Left lung (tissue), 4 donors: ENCODE measurements at regions not wholly inside any gene's neighbourhood (a gene's known extent, or its start where the extent isn't known, plus 50 kb on each side); places are given as distances from the start of the nearest gene placed in this dataset.
A peak's percentile ranks its signal among the peaks of the same experiment; 100 is the strongest.
"Not testable (repeated sequence)": the region's sequence is repeated elsewhere in the genome, so short reads cannot be mapped to it uniquely, and the experiment has no call there.

Source experiments
- ATAC-seq: fragments of 200-7000 bp; cut with Tn5 transposase; one replicate; pipeline ENCODE4 v1.9.1; 2020; ENCODE audit warnings: moderate library complexity
- DNase-seq, 4 donors: peaks; one replicate each; pipeline ENCODE4 v3.0.0-alpha.2; 2013 to 2020
- H3K27ac ChIP-seq, 2 donors: fragments of 200-600 bp; sonication (generic) in 1 of 2; one replicate each; pipeline versions ENCODE4 v1.5.0 to v1.8.0; 2020 to 2021
- H3K27me3 ChIP-seq, 2 donors: fragments of 200-600 bp; sonication (generic) in 1 of 2; one replicate each; pipeline versions ENCODE4 v1.5.0 to v1.8.0; 2020 to 2021
- H3K36me3 ChIP-seq, 2 donors: fragments of 200-600 bp; sonication (generic) in 1 of 2; one replicate each; pipeline versions ENCODE4 v1.5.0 to v1.8.0; 2020 to 2021
- H3K4me1 ChIP-seq, 2 donors: fragments of 200-600 bp; one replicate each; pipeline ENCODE4 v1.8.0; 2021
- H3K4me3 ChIP-seq, 2 donors: fragments of 200-600 bp; sonication (generic) in 1 of 2; one replicate each; pipeline versions ENCODE4 v1.5.0 to v1.8.0; 2020 to 2021; ENCODE audit warnings: mild to moderate bottlenecking in 1 of 2
- H3K9me3 ChIP-seq, 2 donors: fragments of 200-600 bp; sonication (generic) in 1 of 2; one replicate each; pipeline versions ENCODE4 v1.5.0 to v1.8.0; 2020 to 2021
- CTCF ChIP-seq, 2 donors: fragments of 200-600 bp; sonication (generic) in 1 of 2; IDR thresholded peaks; one replicate each; pipeline versions ENCODE4 v1.5.0 to v1.8.0; 2021; ENCODE audit warnings: antibody characterized with exemption in 2 of 2
- intact Hi-C, 2 donors: fragments of 100-400 bp; cut with DNase I; formaldehyde crosslinking; loops; one replicate each; pipeline versions ENCODE4 v1.11.2 to v1.14.2; 2022
- donor health status: DM: no; HTN: yes; CAD: no.
- donor health status: DM: no; HTN: no; CAD: no.

DNA sequence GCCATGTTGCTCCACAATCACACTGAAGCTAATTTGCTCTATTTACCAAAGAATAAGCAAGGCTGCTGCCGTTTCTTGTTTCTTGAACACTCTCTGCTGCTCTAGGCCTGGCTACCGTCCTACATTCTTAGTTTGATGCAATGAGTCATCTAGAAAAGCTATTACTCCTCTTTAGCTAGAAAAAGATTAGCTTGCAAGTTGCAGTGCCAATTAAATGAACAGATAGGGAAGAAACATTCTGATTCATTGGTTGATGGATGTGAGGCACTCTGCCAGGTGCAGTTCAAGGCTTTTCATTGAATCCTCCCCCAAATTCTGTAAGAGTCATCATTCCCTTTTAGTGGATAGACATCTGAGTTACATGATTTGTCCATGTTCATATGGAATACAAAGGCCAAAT is 807.7 kb upstream of the AMELY start:
- intact Hi-C loops: no loop called here
- no peak for ATAC-seq
- DNase-seq: no peak
- Histone ChIP-seq H3K4me1 (peaks cover 0 to 4% of the 10 kb centered on the region in 2 donors), H3K27me3 (no peaks in the 10 kb centered on the region), H3K4me3 (no peak overlapping the region), H3K36me3 (no peaks in the 10 kb centered on the region), H3K27ac (no peak overlapping the region), H3K9me3 (no peaks in the 10 kb centered on the region)
- no peak for TF ChIP-seq CTCF (IDR thresholded peaks at IDR 0.05)

DNA sequence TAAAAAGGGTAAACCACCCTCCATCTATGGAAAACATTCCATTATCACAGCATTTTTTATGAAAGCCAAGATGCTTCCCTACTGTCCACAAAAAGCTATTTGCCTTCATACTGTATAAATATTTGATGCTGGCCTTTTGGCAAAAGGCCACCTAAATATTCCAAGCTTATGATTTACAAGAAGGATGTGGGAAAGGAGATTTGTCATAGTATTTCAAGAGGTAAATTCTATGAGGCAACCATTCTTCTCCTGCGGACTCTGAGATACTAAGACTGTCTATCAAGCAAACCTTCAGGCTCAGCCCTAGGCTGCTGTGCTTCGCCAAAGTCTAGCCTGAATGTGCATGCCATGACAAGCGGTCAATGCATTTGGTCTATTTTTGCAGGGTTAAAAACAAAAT is 807.1 kb upstream of the AMELY start:
- Histone ChIP-seq H3K4me3 (no peak overlapping the region), H3K36me3 (no peaks in the 10 kb centered on the region), H3K27ac (no peak overlapping the region), H3K4me1 (no peaks in the 10 kb centered on the region), H3K9me3 (no peaks in the 10 kb centered on the region), H3K27me3 (no peaks in the 10 kb centered on the region)
- no peak for ATAC-seq
- TF ChIP-seq CTCF (IDR thresholded peaks at IDR 0.05): no peak
- intact Hi-C loops: no loop called here
- no peak for DNase-seq

DNA sequence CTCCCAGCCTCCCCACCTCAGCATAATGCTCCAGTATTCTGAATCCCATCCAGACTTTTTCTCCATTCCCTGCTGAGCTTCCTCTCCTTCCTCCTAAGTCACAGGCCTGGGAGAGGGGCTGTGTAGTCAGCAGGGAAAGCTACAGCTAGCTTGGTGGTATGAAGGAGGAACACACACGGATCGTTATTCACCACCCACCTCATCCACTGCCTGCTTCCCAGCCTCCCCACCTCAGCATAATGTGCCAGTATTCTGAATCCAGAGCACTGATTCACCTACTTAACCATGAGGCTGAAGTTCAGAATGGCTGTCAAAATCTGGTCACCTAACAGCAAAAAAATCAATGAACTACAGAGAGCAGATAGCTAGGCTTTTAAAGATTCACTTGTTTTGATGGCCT is 806.6 kb upstream of the AMELY start:
- Histone ChIP-seq H3K9me3 (no peaks in the 10 kb centered on the region), H3K36me3 (no peaks in the 10 kb centered on the region), H3K4me1 (no peaks in the 10 kb centered on the region), H3K27me3 (no peaks in the 10 kb centered on the region), H3K27ac (no peak overlapping the region), H3K4me3 (no peak overlapping the region)
- intact Hi-C loops: no loop called here
- DNase-seq: no peak
- no peak for TF ChIP-seq CTCF (IDR thresholded peaks at IDR 0.05)
- no peak for ATAC-seq

DNA sequence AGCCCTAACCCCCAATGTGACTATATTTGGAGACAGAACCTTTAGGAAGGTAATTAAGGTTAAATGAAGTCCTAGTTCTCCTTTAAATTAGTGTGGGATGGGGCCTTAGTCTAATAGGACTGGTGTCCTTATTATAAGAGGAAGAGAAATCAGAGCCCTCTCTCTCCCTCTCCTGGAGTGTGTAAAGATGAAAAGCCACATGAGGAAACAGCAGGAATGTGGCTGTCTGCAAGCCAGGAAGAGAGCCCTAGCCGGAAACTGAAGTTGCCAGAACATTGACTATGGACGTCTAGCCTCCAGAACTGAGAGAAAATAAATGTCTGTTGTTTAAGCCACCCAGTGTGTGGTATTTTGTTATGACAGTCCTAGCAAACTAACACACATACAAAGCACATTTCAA is 802.9 kb upstream of the AMELY start:
- no peaks in the 10 kb centered on the region for H3K9me3 ChIP-seq
- H3K4me1 ChIP-seq: no peaks in the 10 kb centered on the region
- no peaks in the 10 kb centered on the region for H3K27me3 ChIP-seq
- no peaks in the 10 kb centered on the region for H3K36me3 ChIP-seq
- TF ChIP-seq CTCF (IDR thresholded peaks at IDR 0.05): no peak
- DNase-seq (peak in 1 of 4 donors; percentile 9), ATAC-seq (no peak)
- H3K27ac ChIP-seq: no peak overlapping the region
- intact Hi-C loops: no loop called here
- H3K4me3 ChIP-seq: no peak overlapping the region

DNA sequence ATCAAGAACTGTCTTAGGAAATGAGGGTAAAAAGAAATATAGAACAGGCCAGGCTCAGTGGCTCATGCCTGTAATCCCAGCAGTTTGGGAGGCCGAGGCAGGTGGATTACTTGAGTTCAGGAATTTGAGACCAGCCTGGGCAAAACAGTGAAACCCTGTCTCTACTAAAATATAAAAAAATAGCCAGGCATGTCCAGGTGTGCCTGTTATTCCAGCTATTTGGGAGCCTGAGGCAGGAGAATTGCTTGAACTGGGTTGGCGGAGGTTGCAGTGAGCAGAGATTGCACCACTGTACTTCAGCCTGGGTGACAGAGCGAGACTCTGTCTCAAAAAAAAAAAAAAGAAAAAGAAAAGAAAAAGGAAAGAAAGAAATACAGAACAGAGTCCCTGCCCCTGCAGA is 802.2 kb upstream of the AMELY start:
- H3K27ac ChIP-seq, H3K36me3 ChIP-seq, ATAC-seq, H3K27me3 ChIP-seq, DNase-seq, H3K4me3 ChIP-seq, intact Hi-C loops, H3K9me3 ChIP-seq, H3K4me1 ChIP-seq: not testable (repeated sequence)

DNA sequence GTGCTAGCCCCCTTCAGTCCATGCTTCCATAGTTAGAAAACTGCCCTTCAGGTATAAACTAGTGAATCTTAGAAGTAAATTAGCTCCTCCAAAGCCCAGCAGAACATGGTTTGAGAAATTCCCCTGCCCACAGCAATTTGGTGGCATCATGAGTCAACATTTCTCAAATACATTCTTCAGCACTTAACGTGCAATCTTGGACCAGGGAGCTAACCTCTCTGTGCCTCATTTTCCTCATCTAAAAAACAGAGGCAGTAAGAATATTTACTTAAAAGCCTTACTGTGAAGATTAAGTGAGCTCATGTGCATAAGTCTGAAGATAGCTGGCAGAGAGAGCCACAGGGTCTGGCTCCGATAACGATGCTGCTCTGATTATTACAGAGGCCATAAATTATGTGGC is 800.7 kb upstream of the AMELY start:
- H3K4me3 ChIP-seq: no peak overlapping the region
- H3K27me3 ChIP-seq: no peaks in the 10 kb centered on the region
- intact Hi-C loops: no loop called here
- H3K4me1 ChIP-seq: no peaks in the 10 kb centered on the region
- H3K27ac ChIP-seq: no peak overlapping the region
- H3K36me3 ChIP-seq: no peaks in the 10 kb centered on the region
- no peaks in the 10 kb centered on the region for H3K9me3 ChIP-seq
- TF ChIP-seq CTCF (IDR thresholded peaks at IDR 0.05): no peak
- DNase-seq: no peak
- no peak for ATAC-seq
